ENCODE measurements at regions not wholly inside any gene's neighbourhood (a gene's known extent, or its start where the extent isn't known, plus 50 kb on each side); places are given as distances from the start of the nearest gene placed in this dataset.

DNA sequence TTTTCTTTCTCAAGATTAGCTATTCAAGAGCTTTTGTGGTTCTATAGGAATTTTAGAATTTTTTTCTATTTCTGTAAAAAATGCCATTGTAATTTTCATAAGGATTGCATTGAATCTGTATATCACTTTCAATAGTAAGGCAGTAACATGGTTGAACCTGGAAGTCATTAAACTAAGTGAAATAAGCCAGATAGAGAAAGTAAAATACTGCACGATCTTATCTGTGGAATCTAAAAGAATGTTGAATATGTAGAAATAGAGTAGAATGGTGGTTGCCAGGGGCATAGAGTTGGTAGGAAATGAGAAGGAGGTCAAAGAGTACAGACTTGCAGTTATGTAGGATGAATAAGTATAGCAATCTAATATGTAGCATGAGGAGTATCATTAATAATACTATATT lies 1073.5 kb upstream of the LRRN3 start:
- 0% methylated on average over 1 of the region's 1 CpG for WGBS (ENCODE audit: low lambda C conversion rate)
- intact Hi-C loops (cut with micrococcal nuclease; ENCODE audit: unreplicated experiment): no loop called here
- no peak overlapping the region for H3K27ac ChIP-seq (ENCODE audit: extremely low read length, insufficient read depth, low read length)
- TF ChIP-seq ZNF33B (CRISPR knock-in tag; IDR thresholded peaks at IDR 0.05) (no peak), MTA3 (CRISPR knock-in tag; IDR thresholded peaks at IDR 0.05) (no peak), RAD51 (IDR thresholded peaks at IDR 0.05; ENCODE audit: borderline replicate concordance) (no peak), TGIF2 (CRISPR knock-in tag; IDR thresholded peaks at IDR 0.05) (no peak), CAMTA2 (CRISPR knock-in tag; IDR thresholded peaks at IDR 0.05; ENCODE audit: borderline replicate concordance) (no peak), ZNF333 (CRISPR knock-in tag; IDR thresholded peaks at IDR 0.05; ENCODE audit: borderline replicate concordance) (no peak), TCF7 (IDR thresholded peaks at IDR 0.05; ENCODE audit: low read depth) (no peak)
- TF ChIP-seq, protein P1, sequence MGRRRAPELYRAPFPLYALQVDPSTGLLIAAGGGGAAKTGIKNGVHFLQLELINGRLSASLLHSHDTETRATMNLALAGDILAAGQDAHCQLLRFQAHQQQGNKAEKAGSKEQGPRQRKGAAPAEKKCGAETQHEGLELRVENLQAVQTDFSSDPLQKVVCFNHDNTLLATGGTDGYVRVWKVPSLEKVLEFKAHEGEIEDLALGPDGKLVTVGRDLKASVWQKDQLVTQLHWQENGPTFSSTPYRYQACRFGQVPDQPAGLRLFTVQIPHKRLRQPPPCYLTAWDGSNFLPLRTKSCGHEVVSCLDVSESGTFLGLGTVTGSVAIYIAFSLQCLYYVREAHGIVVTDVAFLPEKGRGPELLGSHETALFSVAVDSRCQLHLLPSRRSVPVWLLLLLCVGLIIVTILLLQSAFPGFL (CRISPR knock-in tag; IDR thresholded peaks at IDR 0.05): no peak
- H3K79me2 ChIP-seq (ENCODE audit: insufficient read depth, low read length): no peaks in the 10 kb centered on the region
- ChIA-PET POLR2A (no interaction called here), CTCF (ENCODE audit: low intra/inter-chr PET ratio, low total read pairs) (no interaction called here)
- 0 out of 2 replicates have a peak, but pooled peaks cover 6% of the 10 kb centered on the region for H3K4me1 ChIP-seq (ENCODE audit: insufficient read depth, low read length)
- DNase-seq (ENCODE audit: low spot score) (no peak), FAIRE-seq (no peak), ATAC-seq (no peak)
- H4K20me1 ChIP-seq (ENCODE audit: insufficient read depth, low read length): no peaks in the 10 kb centered on the region
- H3K9ac ChIP-seq (ENCODE audit: insufficient read depth, low read depth, low read length): no peak overlapping the region
- no peaks in the 10 kb centered on the region for H3K9me3 ChIP-seq (ENCODE audit: low read length)
- in situ Hi-C loops (cut with HindIII; ENCODE audit: extremely low pct_ligation_motif_present, low pct_unique_long_range_greater_than_20kb): no loop called here
- no peak overlapping the region for H3K4me3 ChIP-seq (replicated peaks in 1 of 3; ENCODE audit: insufficient read depth in 1 of 3, low read depth in 2 of 3, low read length in 3 of 3)
- H3K27me3 ChIP-seq (ENCODE audit: control insufficient read depth in 1 of 2, insufficient read depth in 2 of 2, low read length in 2 of 2): no peaks in the 10 kb centered on the region
- H3K4me2 ChIP-seq (ENCODE audit: low read depth, low read length): no peak overlapping the region
- no peak overlapping the region for H2AFZ ChIP-seq (ENCODE audit: low read length)
- H3K36me3 ChIP-seq (replicated peaks in 1 of 2; ENCODE audit: control insufficient read depth in 1 of 2, insufficient read depth in 2 of 2, low read length in 2 of 2): no peaks in the 10 kb centered on the region
- BruUV-seq (replicated peaks): no TSS peak

DNA sequence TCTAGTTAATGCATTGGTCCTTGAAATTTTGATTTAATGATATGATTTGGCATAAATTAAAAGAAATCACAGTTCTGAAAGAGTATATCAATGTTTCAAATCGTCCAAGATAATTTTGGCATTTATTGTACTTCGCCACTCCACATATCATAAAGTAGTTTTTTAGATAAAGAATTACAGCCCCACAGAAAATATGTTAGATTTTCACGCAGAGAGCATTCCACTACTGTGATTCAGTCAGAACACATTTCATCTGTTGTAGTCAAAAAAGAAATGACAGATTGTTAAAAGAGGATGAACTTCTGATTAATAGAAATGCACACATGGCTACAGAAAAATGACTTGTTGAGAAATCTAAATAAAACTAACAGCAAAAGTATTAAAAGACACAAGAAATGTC lies 1063.5 kb upstream of the LRRN3 start:
- H3K4me1 ChIP-seq (ENCODE audit: insufficient read depth, low read length): no peaks in the 10 kb centered on the region
- no peaks in the 10 kb centered on the region for H4K20me1 ChIP-seq (ENCODE audit: insufficient read depth, low read length)
- BruUV-seq (replicated peaks): no TSS peak
- H3K27ac ChIP-seq (ENCODE audit: extremely low read length, insufficient read depth, low read length): no peak overlapping the region
- H3K4me3 ChIP-seq (replicated peaks in 1 of 3; ENCODE audit: insufficient read depth in 1 of 3, low read depth in 2 of 3, low read length in 3 of 3): no peak overlapping the region
- no peak for DNase-seq (ENCODE audit: low spot score)
- no peaks in the 10 kb centered on the region for H3K36me3 ChIP-seq (replicated peaks in 1 of 2; ENCODE audit: control insufficient read depth in 1 of 2, insufficient read depth in 2 of 2, low read length in 2 of 2)
- in situ Hi-C loops (cut with HindIII; ENCODE audit: extremely low pct_ligation_motif_present, low pct_unique_long_range_greater_than_20kb): no loop called here
- H3K79me2 ChIP-seq (ENCODE audit: insufficient read depth, low read length): no peaks in the 10 kb centered on the region
- H3K27me3 ChIP-seq (ENCODE audit: control insufficient read depth in 1 of 2, insufficient read depth in 2 of 2, low read length in 2 of 2): no peaks in the 10 kb centered on the region
- H3K4me2 ChIP-seq (ENCODE audit: low read depth, low read length): no peak overlapping the region
- FAIRE-seq: no peak
- intact Hi-C loops (cut with micrococcal nuclease; ENCODE audit: unreplicated experiment): no loop called here
- H3K9me3 ChIP-seq (ENCODE audit: low read length): no peaks in the 10 kb centered on the region
- ChIA-PET CTCF (ENCODE audit: low intra/inter-chr PET ratio, low total read pairs) (no interaction called here), POLR2A (no interaction called here)
- H2AFZ ChIP-seq (ENCODE audit: low read length): no peak overlapping the region
- ATAC-seq: no peak
- 5% methylated on average over 3 of the region's 3 CpGs for WGBS (ENCODE audit: low lambda C conversion rate)
- no peak overlapping the region for H3K9ac ChIP-seq (ENCODE audit: insufficient read depth, low read depth, low read length)
- TF ChIP-seq MED8 (CRISPR knock-in tag; IDR thresholded peaks at IDR 0.05; ENCODE audit: insufficient replicate concordance): no peak
- no peak for TF ChIP-seq ZNF841 (CRISPR knock-in tag; IDR thresholded peaks at IDR 0.05; ENCODE audit: borderline replicate concordance)
- TF ChIP-seq, protein P2, sequence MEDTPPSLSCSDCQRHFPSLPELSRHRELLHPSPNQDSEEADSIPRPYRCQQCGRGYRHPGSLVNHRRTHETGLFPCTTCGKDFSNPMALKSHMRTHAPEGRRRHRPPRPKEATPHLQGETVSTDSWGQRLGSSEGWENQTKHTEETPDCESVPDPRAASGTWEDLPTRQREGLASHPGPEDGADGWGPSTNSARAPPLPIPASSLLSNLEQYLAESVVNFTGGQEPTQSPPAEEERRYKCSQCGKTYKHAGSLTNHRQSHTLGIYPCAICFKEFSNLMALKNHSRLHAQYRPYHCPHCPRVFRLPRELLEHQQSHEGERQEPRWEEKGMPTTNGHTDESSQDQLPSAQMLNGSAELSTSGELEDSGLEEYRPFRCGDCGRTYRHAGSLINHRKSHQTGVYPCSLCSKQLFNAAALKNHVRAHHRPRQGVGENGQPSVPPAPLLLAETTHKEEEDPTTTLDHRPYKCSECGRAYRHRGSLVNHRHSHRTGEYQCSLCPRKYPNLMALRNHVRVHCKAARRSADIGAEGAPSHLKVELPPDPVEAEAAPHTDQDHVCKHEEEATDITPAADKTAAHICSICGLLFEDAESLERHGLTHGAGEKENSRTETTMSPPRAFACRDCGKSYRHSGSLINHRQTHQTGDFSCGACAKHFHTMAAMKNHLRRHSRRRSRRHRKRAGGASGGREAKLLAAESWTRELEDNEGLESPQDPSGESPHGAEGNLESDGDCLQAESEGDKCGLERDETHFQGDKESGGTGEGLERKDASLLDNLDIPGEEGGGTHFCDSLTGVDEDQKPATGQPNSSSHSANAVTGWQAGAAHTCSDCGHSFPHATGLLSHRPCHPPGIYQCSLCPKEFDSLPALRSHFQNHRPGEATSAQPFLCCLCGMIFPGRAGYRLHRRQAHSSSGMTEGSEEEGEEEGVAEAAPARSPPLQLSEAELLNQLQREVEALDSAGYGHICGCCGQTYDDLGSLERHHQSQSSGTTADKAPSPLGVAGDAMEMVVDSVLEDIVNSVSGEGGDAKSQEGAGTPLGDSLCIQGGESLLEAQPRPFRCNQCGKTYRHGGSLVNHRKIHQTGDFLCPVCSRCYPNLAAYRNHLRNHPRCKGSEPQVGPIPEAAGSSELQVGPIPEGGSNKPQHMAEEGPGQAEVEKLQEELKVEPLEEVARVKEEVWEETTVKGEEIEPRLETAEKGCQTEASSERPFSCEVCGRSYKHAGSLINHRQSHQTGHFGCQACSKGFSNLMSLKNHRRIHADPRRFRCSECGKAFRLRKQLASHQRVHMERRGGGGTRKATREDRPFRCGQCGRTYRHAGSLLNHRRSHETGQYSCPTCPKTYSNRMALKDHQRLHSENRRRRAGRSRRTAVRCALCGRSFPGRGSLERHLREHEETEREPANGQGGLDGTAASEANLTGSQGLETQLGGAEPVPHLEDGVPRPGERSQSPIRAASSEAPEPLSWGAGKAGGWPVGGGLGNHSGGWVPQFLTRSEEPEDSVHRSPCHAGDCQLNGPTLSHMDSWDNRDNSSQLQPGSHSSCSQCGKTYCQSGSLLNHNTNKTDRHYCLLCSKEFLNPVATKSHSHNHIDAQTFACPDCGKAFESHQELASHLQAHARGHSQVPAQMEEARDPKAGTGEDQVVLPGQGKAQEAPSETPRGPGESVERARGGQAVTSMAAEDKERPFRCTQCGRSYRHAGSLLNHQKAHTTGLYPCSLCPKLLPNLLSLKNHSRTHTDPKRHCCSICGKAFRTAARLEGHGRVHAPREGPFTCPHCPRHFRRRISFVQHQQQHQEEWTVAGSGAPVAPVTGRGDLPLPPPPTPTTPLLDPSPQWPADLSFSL (CRISPR knock-in tag; IDR thresholded peaks at IDR 0.05): no peak
- no peak for TF ChIP-seq ZMYM4 (CRISPR knock-in tag; IDR thresholded peaks at IDR 0.05)
- no peak for TF ChIP-seq ESRRA (CRISPR knock-in tag; IDR thresholded peaks at IDR 0.05; ENCODE audit: low read depth)
- no peak for TF ChIP-seq ZNF850 (CRISPR knock-in tag; conservative IDR thresholded peaks at IDR 0.05)
